ENCODE measurements at regions not wholly inside any gene's neighbourhood (a gene's known extent, or its start where the extent isn't known, plus 50 kb on each side); places are given as distances from the start of the nearest gene placed in this dataset.

- no peak overlapping the region for H2BK120ac ChIP-seq (ENCODE audit: low read depth, low read length, poor library complexity, severe bottlenecking)
- Mint-ChIP-seq H3K27me3 (ENCODE audit: low read depth) (no peaks in the 10 kb centered on the region), H3K36me3 (ENCODE audit: insufficient read depth in 1 of 3, low read depth in 3 of 3) (no peaks in the 10 kb centered on the region), H3K4me3 (no peak overlapping the region), H3K4me1 (peaks cover 0 to 8% of the 10 kb centered on the region in 2 experiments; a peak in 2 of 4 replicates), H3K27ac (no peak overlapping the region), H3K9me3 (no peaks in the 10 kb centered on the region)
- H3K23ac ChIP-seq (ENCODE audit: insufficient read length, low read depth, low read length): no peak overlapping the region
- no peak overlapping the region for H2AK5ac ChIP-seq (ENCODE audit: insufficient read length, low read length)
- H4K91ac ChIP-seq (ENCODE audit: insufficient read length, low read depth, low read length): no peak overlapping the region
- H3K4me2 ChIP-seq (ENCODE audit: insufficient read depth, insufficient read length, low read length): no peak overlapping the region
- H2AFZ ChIP-seq (ENCODE audit: low read length): no peak overlapping the region
- no peak overlapping the region for H3K56ac ChIP-seq (ENCODE audit: insufficient read length, low read depth, low read length)
- no peak overlapping the region for H2BK15ac ChIP-seq (ENCODE audit: low read depth, low read length)
- H2BK12ac ChIP-seq (ENCODE audit: insufficient read length, low read depth, low read length): no peak overlapping the region
- no peak for DNase-seq
- H3T11ph ChIP-seq (ENCODE audit: low read length): no peak overlapping the region
- no peak overlapping the region for H2BK5ac ChIP-seq (ENCODE audit: insufficient read length, low read length)
- H3K9me3 ChIP-seq (ENCODE audit: control insufficient read depth, low read depth, low read length): no peaks in the 10 kb centered on the region
- H3K23me2 ChIP-seq (ENCODE audit: insufficient read length, low read depth, low read length, poor library complexity, severe bottlenecking): no peaks in the 10 kb centered on the region
- no peak overlapping the region for H3K14ac ChIP-seq (ENCODE audit: insufficient read depth, low read length)
- no peak overlapping the region for H3K27ac ChIP-seq (ENCODE audit: insufficient read length, low read depth, low read length)
- no peak overlapping the region for H3K9ac ChIP-seq (ENCODE audit: extremely low read depth, insufficient read length, low read length)
- H4K20me1 ChIP-seq (ENCODE audit: control insufficient read depth, insufficient read depth, insufficient read length): no peaks in the 10 kb centered on the region
- H3K4ac ChIP-seq (ENCODE audit: low read depth, low read length): no peak overlapping the region
- TF ChIP-seq CTCF (conservative IDR thresholded peaks at IDR 0.05): no peak
- WGBS (ENCODE audit: extremely low coverage, insufficient read length, low lambda C conversion rate): no CpG with 5 or more reads among the region's 9 CpGs
- no peaks in the 10 kb centered on the region for H3K79me1 ChIP-seq (ENCODE audit: insufficient read depth, low read depth, low read length, poor library complexity, severe bottlenecking)
- no peak overlapping the region for H3K18ac ChIP-seq (ENCODE audit: insufficient read length, low read depth, low read length)
- no peak overlapping the region for H4K8ac ChIP-seq (replicated peaks; ENCODE audit: insufficient read length, low read depth, low read length)
- no peaks in the 10 kb centered on the region for H3K27me3 ChIP-seq (ENCODE audit: insufficient read depth, low read length)
- H3K4me1 ChIP-seq (ENCODE audit: insufficient read depth, low read length): no peaks in the 10 kb centered on the region
- H4K5ac ChIP-seq (ENCODE audit: insufficient read length, low read depth, low read length): no peak overlapping the region
- no peak overlapping the region for H2BK20ac ChIP-seq (ENCODE audit: low read depth, low read length, poor library complexity, severe bottlenecking)
- H3K79me2 ChIP-seq (ENCODE audit: insufficient read depth, low read length): no peaks in the 10 kb centered on the region
Observed at GRCh38 chr6:53424976-53425718, 76.4 kb upstream of the ELOVL5 start.

Measured in H9 (cell line).